GM06990 (cell line): ENCODE measurements at regions not wholly inside any gene's neighbourhood (a gene's known extent, or its start where the extent isn't known, plus 50 kb on each side); places are given as distances from the start of the nearest gene placed in this dataset.

Experiments used
- DNase-seq: peaks from one replicate; pipeline ENCODE4 v3.0.0-alpha.2; 2011; ENCODE audit not compliant: insufficient read length; ENCODE audit errors: extremely low read depth
- H3K27me3 ChIP-seq: replicated peaks from 2 replicates; pipeline ENCODE4 v1.6.0; 2011; ENCODE audit warnings: low read length; ENCODE audit not compliant: control insufficient read depth, insufficient read depth
- H3K36me3 ChIP-seq: 2 replicates; pipeline ENCODE4 v1.5.1; 2011; ENCODE audit warnings: low read length; ENCODE audit not compliant: control insufficient read depth, insufficient read depth
- H3K4me3 ChIP-seq: replicated peaks from 2 replicates; pipeline ENCODE4 v1.5.1; 2011; ENCODE audit warnings: low read depth, mild to moderate bottlenecking, control low read depth, low read length
- TF ChIP-seq, protein P1 (sequence below): IDR thresholded peaks from 2 replicates; pipeline ENCODE4 v1.5.1; 2011; ENCODE audit warnings: low read length, control low read depth, mild to moderate bottlenecking, inconsistent platforms; ENCODE audit not compliant: insufficient read depth, poor library complexity, severe bottlenecking

GRCh38 chr2:64904413-64905329 lies 84.5 kb upstream of the SLC1A4 start:
- TF ChIP-seq, protein P1, sequence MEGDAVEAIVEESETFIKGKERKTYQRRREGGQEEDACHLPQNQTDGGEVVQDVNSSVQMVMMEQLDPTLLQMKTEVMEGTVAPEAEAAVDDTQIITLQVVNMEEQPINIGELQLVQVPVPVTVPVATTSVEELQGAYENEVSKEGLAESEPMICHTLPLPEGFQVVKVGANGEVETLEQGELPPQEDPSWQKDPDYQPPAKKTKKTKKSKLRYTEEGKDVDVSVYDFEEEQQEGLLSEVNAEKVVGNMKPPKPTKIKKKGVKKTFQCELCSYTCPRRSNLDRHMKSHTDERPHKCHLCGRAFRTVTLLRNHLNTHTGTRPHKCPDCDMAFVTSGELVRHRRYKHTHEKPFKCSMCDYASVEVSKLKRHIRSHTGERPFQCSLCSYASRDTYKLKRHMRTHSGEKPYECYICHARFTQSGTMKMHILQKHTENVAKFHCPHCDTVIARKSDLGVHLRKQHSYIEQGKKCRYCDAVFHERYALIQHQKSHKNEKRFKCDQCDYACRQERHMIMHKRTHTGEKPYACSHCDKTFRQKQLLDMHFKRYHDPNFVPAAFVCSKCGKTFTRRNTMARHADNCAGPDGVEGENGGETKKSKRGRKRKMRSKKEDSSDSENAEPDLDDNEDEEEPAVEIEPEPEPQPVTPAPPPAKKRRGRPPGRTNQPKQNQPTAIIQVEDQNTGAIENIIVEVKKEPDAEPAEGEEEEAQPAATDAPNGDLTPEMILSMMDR = no peak
- no peak for DNase-seq
- H3K27me3 ChIP-seq = no peaks in the 10 kb centered on the region
- H3K4me3 ChIP-seq = no peak overlapping the region
- H3K36me3 ChIP-seq = peaks cover 6% of the 10 kb centered on the region

DNA sequence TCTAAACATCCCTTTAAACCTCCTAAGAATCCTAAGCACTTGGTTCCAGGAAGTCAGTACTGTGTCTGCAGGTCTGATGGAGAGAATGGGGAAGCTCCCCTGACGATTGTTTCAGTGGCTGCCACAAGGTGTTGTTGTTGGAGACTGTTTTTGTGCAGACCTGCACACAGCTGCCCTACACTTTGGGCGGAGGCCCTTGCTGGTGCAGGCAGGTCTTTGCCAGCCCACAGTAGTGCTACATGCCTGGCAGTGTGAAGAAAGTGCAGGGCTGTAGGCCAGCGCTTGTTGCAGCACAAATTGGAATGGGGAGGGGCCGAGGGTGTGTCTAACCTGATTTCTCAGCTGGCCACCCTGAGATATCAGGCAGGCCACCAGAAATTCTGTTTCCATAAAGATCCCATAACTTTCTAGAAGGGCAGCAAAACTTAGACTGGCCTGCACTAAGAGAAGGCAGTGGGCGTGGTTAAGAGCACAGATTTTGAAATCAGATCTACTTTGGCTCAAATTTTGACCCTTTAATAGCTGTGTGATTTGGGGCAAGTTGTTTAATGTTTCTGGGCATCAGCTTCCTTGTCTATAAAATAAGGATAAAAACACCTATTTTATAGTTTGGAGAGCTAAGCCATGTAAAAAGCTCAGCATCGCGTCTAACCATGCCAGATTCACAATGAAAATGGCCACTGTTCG lies 83.7 kb upstream of the SLC1A4 start:
- TF ChIP-seq, protein P1 = no peak
- Histone ChIP-seq H3K36me3 (peaks cover 6% of the 10 kb centered on the region), H3K27me3 (no peaks in the 10 kb centered on the region), H3K4me3 (no peak overlapping the region)
- no peak for DNase-seq

DNA sequence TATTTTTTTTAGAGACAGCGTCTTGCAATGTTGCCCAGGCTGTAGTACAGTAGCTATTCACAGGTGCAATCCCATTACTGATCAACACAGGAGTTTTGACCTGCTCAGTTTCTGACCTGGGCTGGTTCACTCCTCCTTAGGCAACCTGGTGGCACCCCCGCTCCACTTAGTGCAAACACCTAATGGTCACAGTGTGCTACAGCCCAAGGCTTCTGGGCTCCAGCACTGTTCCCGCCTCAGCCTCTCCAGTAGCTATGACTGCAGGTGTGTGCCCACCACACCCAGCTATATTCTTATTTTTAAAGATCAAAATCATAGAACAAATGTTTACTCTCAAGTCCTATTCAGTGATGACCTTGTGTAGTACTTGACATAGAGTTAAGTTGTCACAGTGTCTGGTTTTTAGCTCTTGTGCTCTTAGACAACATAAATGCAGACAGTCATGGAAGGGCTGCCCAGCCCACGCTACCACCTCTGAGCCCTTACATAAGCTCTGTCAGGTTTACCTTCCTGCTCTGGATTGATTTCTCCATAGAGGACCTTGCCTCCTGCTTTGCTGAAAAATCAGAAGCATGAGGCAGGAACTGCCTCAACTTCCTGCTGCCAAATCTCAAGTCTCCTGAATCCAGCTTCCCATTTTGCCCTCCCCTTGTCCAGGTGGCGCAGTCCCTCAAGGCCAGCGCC lies 82.2 kb upstream of the SLC1A4 start:
- Histone ChIP-seq H3K4me3 (no peak overlapping the region), H3K36me3 (peaks cover 6% of the 10 kb centered on the region), H3K27me3 (no peaks in the 10 kb centered on the region)
- TF ChIP-seq, protein P1 = no peak
- no peak for DNase-seq

DNA sequence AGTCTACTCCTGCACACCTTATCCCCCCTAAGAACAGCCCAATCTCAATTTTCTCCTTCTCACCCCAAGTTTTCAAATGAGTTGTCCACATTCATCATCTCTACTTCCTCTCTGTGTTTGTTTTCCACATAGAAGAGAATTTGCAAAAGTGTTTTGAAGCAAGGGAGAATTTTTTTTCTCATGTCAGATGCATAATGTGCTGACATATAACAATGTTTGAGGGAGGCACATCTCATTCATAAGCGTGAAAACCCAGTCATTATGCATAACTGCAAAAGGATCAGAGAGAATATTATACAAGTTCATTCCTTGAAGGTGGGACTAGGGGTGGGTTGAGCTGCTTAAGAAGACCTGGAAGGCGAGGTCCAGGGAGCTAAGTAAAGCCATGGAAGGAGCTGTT lies 80.8 kb upstream of the SLC1A4 start:
- no peak overlapping the region for H3K4me3 ChIP-seq
- no peak for DNase-seq
- H3K36me3 ChIP-seq = peaks cover 6% of the 10 kb centered on the region
- TF ChIP-seq, protein P1 = no peak
- H3K27me3 ChIP-seq = no peaks in the 10 kb centered on the region

DNA sequence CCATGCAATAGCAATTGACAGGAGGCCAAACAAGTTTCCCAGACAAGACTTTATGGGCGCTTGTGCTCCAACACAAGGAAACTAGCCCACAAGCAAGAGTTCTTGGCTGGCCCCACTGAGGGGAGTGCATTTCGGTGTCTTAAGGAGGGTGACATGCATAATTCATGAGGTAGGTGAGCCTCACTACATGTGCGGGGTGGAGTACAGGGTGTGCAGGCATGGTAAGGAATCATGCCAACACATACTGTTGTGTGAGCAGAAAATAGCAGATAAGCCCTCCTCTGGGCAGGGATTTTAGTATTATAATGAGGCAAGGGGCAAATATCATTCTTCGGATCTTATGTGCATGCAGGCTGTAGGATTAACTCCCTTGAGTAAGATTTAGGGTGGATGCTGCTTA lies 78.7 kb upstream of the SLC1A4 start:
- H3K4me3 ChIP-seq = no peak overlapping the region
- TF ChIP-seq, protein P1 = no peak
- H3K36me3 ChIP-seq = peaks cover 4% of the 10 kb centered on the region
- no peak for DNase-seq
- no peaks in the 10 kb centered on the region for H3K27me3 ChIP-seq
